T-cell (primary cell): ENCODE measurements at regions not wholly inside any gene's neighbourhood (a gene's known extent, or its start where the extent isn't known, plus 50 kb on each side); places are given as distances from the start of the nearest gene placed in this dataset.
"Not testable (repeated sequence)": the region's sequence is repeated elsewhere in the genome, so short reads cannot be mapped to it uniquely, and the experiment has no call there.

Experiments used
- ATAC-seq, 4 experiments: fragments of 200-7000 bp in 3 of 4; fragments of 150-1000 bp in 1 of 4; cut with Tn5 transposase; replicated peaks in 1 of 4; 1 replicate in 3 of 4; 2 replicates in 1 of 4; pipeline ENCODE4 v1.10.0; 2021; ENCODE audit warnings: moderate library complexity in 3 of 4, mild to moderate bottlenecking in 2 of 4, moderate number of reproducible peaks in 1 of 4
- CTCF ChIA-PET, 2 donors: fragments of 300-600 bp; sonication (Branson Sonifier 250); formaldehyde crosslinking; loops; one replicate each; lab custom pipeline; 2022; ENCODE audit warnings: antibody characterized with exemption in 2 of 2; lab: Charles Lee
- POLR2A ChIA-PET, 2 donors: fragments of 300-600 bp; sonication (Branson Sonifier 250); formaldehyde crosslinking; loops; one replicate each; lab custom pipeline; 2022; ENCODE audit warnings: antibody characterized with exemption in 2 of 2; lab: Charles Lee
- DNase-seq, 35 experiments: peaks; one replicate each; pipeline versions ENCODE4 v3.0.0 to v3.0.0-alpha.2; 2013 to 2023
- H3K27ac ChIP-seq: one replicate; pipeline ENCODE4 v1.5.1; 2013; ENCODE audit warnings: low read length
- H3K27me3 ChIP-seq, 2 experiments: replicated peaks in 1 of 2; 1 replicate in 1 of 2; 2 replicates in 1 of 2; pipeline versions ENCODE4 v1.6.1 to v1.7.0; 2013; ENCODE audit warnings: low read length in 1 of 2, mixed read lengths in 1 of 2; ENCODE audit not compliant: control insufficient read depth in 2 of 2, insufficient read depth in 2 of 2; ENCODE audit errors: extremely low read depth in 1 of 2
- H3K36me3 ChIP-seq, 2 donors: 1 replicate in 1 of 2; 2 replicates in 1 of 2; pipeline versions ENCODE4 v1.6.1 to v1.7.0; 2013; ENCODE audit warnings: low read length in 1 of 2; ENCODE audit not compliant: control insufficient read depth in 2 of 2, insufficient read depth in 1 of 2; ENCODE audit errors: extremely low read depth in 1 of 2
- H3K4me1 ChIP-seq, 2 experiments: 1 replicate in 1 of 2; 2 replicates in 1 of 2; pipeline versions ENCODE4 v1.6.1 to v1.7.0; 2013; ENCODE audit warnings: low read length in 2 of 2, mixed read lengths in 1 of 2; ENCODE audit not compliant: insufficient read depth in 2 of 2, control insufficient read depth in 1 of 2; ENCODE audit errors: extremely low read depth in 1 of 2
- H3K4me3 ChIP-seq, 2 donors: 1 replicate in 1 of 2; 2 replicates in 1 of 2; pipeline versions ENCODE4 v1.5.1 to v1.7.0; 2013; ENCODE audit warnings: mild to moderate bottlenecking in 2 of 2, low read length in 1 of 2, moderate library complexity in 1 of 2; ENCODE audit not compliant: control insufficient read depth in 1 of 2; ENCODE audit errors: extremely low read depth in 1 of 2
- H3K9me3 ChIP-seq: 2 replicates; pipeline ENCODE4 v1.7.0; 2013
- H3K27ac Mint-ChIP-seq, 2 donors: one replicate each; pipeline ENCODE4 v1.8.0; 2020 to 2021; ENCODE audit warnings: mild to moderate bottlenecking in 2 of 2, mixed read lengths in 2 of 2
- H3K27me3 Mint-ChIP-seq, 2 donors: one replicate each; pipeline ENCODE4 v1.8.0; 2021 to 2022; ENCODE audit warnings: mixed read lengths in 2 of 2
- H3K36me3 Mint-ChIP-seq: one replicate; pipeline ENCODE4 v1.8.0; 2021; ENCODE audit warnings: mixed read lengths
- H3K4me1 Mint-ChIP-seq, 3 donors: one replicate each; pipeline ENCODE4 v1.8.0; 2020 to 2022; ENCODE audit warnings: mixed read lengths in 3 of 3, mild to moderate bottlenecking in 1 of 3
- H3K4me3 Mint-ChIP-seq, 3 donors: one replicate each; pipeline ENCODE4 v1.8.0; 2020 to 2022; ENCODE audit warnings: mild to moderate bottlenecking in 3 of 3, mixed read lengths in 3 of 3, moderate library complexity in 3 of 3
- H3K9me3 Mint-ChIP-seq, 3 donors: one replicate each; pipeline ENCODE4 v1.8.0; 2020 to 2022; ENCODE audit warnings: mixed read lengths in 3 of 3
- WGBS: methylation state at CpG from one replicate; pipeline ENCODE4 v1.1.5; 2013; ENCODE audit warnings: missing lambda C conversion rate; ENCODE audit not compliant: insufficient coverage; 5-methylcytosine and 5-hydroxymethylcytosine counted together

- CTCF ChIA-PET, H3K4me1 Mint-ChIP-seq, H3K27me3 Mint-ChIP-seq, H3K4me1 ChIP-seq, ATAC-seq, H3K27ac ChIP-seq, H3K36me3 ChIP-seq, H3K4me3 Mint-ChIP-seq, DNase-seq, H3K27me3 ChIP-seq, H3K4me3 ChIP-seq, POLR2A ChIA-PET, H3K27ac Mint-ChIP-seq, H3K9me3 ChIP-seq, H3K36me3 Mint-ChIP-seq: not testable (repeated sequence)
- peaks cover 6 to 33% (median 25%) of the 10 kb centered on the region in 3 donors for H3K9me3 Mint-ChIP-seq
- 83% methylated on average over 2 of the region's 3 CpGs for WGBS
Observed at GRCh38 chr4:14002331-14002730, 374.8 kb upstream of the BOD1L1 start.

- ATAC-seq = no peak
- no peak overlapping the region for H3K27ac Mint-ChIP-seq
Observed at GRCh38 chr4:14008494-14008893, 381.0 kb upstream of the BOD1L1 start.

DNA sequence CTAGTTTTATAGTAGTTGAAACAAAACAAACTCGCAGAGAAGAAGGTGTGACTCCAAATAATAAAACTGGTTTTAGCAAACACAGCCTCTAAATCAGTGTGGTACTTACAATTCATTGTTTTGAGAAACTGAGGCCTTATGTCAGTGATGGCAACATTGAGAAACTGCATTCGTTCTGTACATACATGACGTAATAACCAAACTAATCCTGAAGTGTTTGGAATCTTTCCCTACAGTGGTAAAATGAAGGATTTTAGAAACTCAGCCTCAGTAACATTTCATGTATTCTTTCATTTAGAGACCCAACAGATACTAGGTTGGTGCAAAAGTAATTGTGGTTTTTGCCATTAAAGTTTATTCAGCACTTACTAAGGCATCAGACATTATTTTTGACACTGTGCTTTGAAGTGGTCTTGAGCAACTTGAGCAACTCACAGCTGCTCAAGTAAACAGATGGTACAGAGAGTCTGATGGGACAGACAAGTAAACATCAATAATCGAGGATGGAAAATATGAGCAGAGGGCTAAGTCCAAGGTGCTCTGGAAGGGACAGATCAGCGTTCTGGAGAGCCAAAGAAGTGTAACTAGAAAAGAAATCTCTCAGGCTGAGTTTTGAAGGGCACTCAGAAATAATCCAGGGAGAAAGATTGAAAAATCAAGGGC lies 390.8 kb upstream of the BOD1L1 start:
- Histone ChIP-seq H3K4me1 (no peaks in the 10 kb centered on the region), H3K4me3 (no peak overlapping the region), H3K36me3 (no peaks in the 10 kb centered on the region), H3K27me3 (no peaks in the 10 kb centered on the region), H3K9me3 (no peaks in the 10 kb centered on the region), H3K27ac (no peak overlapping the region)
- 56% methylated on average over 2 of the region's 5 CpGs for WGBS
- Mint-ChIP-seq H3K4me3 (no peak overlapping the region), H3K4me1 (no peaks in the 10 kb centered on the region), H3K9me3 (peaks cover 4 to 13% (median 6%) of the 10 kb centered on the region in 3 donors), H3K27ac (no peak overlapping the region), H3K27me3 (peaks cover 0 to 3% of the 10 kb centered on the region in 2 donors), H3K36me3 (no peaks in the 10 kb centered on the region)
- ATAC-seq (no peak), DNase-seq (no peak)
- ChIA-PET POLR2A (no interaction called here), CTCF (no interaction called here)

More at GRCh38 chr4:14008494-14008893, 381.0 kb upstream of the BOD1L1 start:
- no CpG with 5 or more reads among the region's 3 CpGs for WGBS
- Histone ChIP-seq H3K36me3 (no peaks in the 10 kb centered on the region), H3K4me1 (no peaks in the 10 kb centered on the region), H3K4me3 (no peak overlapping the region), H3K27me3 (no peaks in the 10 kb centered on the region), H3K9me3 (no peaks in the 10 kb centered on the region), H3K27ac (no peak overlapping the region)
- Mint-ChIP-seq H3K9me3 (peaks cover 0 to 10% (median 5%) of the 10 kb centered on the region in 3 donors), H3K36me3 (no peaks in the 10 kb centered on the region), H3K4me1 (no peaks in the 10 kb centered on the region), H3K4me3 (no peak overlapping the region), H3K27me3 (no peaks in the 10 kb centered on the region)
- ChIA-PET CTCF (no interaction called here), POLR2A (no interaction called here)
- DNase-seq = no peak

- POLR2A ChIA-PET = no interaction called here
- no peaks in the 10 kb centered on the region for H3K27me3 ChIP-seq
- H3K4me3 Mint-ChIP-seq = no peak overlapping the region
- H3K36me3 Mint-ChIP-seq = no peaks in the 10 kb centered on the region
- no peaks in the 10 kb centered on the region for H3K4me1 Mint-ChIP-seq
- H3K4me3 ChIP-seq = no peak overlapping the region
- WGBS = 88% methylated on average over 1 of the region's 1 CpG
- H3K36me3 ChIP-seq = no peaks in the 10 kb centered on the region
- H3K27me3 Mint-ChIP-seq = peaks cover 0 to 3% of the 10 kb centered on the region in 2 donors
- no peak for ATAC-seq
- H3K9me3 ChIP-seq = no peaks in the 10 kb centered on the region
- DNase-seq = no peak
- H3K4me1 ChIP-seq = no peaks in the 10 kb centered on the region
- CTCF ChIA-PET = no interaction called here
- no peaks in the 10 kb centered on the region for H3K9me3 Mint-ChIP-seq
- no peak overlapping the region for H3K27ac ChIP-seq
- H3K27ac Mint-ChIP-seq = no peak overlapping the region
Observed at GRCh38 chr4:14022456-14022855, 394.9 kb upstream of the BOD1L1 start.

GRCh38 chr4:14023036-14023435 lies 395.5 kb upstream of the BOD1L1 start:
- H3K4me3 ChIP-seq = no peak overlapping the region
- no peak overlapping the region for H3K27ac Mint-ChIP-seq
- H3K27me3 Mint-ChIP-seq = peaks cover 0 to 3% of the 10 kb centered on the region in 2 donors
- ATAC-seq (no peak), DNase-seq (no peak)
- H3K4me1 ChIP-seq = no peaks in the 10 kb centered on the region
- ChIA-PET POLR2A (no interaction called here), CTCF (interaction anchor here in 1 of 2 donors (0.6 kb wide), 1 partner anchor 29 kb away, joined by 3 read pairs; no protein-coding TSS in a partner anchor)
- no peaks in the 10 kb centered on the region for H3K27me3 ChIP-seq
- H3K4me3 Mint-ChIP-seq = no peak overlapping the region
- no peaks in the 10 kb centered on the region for H3K36me3 ChIP-seq
- no peaks in the 10 kb centered on the region for H3K36me3 Mint-ChIP-seq
- H3K4me1 Mint-ChIP-seq = no peaks in the 10 kb centered on the region
- no peaks in the 10 kb centered on the region for H3K9me3 ChIP-seq
- no peaks in the 10 kb centered on the region for H3K9me3 Mint-ChIP-seq
- no peak overlapping the region for H3K27ac ChIP-seq
- WGBS = 93% methylated on average over 2 of the region's 3 CpGs

GRCh38 chr4:14023896-14024295 lies 396.4 kb upstream of the BOD1L1 start:
- ATAC-seq (no peak), DNase-seq (no peak)
- Histone ChIP-seq H3K4me3 (no peak overlapping the region), H3K27me3 (no peaks in the 10 kb centered on the region), H3K9me3 (no peaks in the 10 kb centered on the region), H3K36me3 (no peaks in the 10 kb centered on the region), H3K4me1 (no peaks in the 10 kb centered on the region), H3K27ac (no peak overlapping the region)
- Mint-ChIP-seq H3K4me3 (no peak overlapping the region), H3K4me1 (no peaks in the 10 kb centered on the region), H3K36me3 (no peaks in the 10 kb centered on the region), H3K27ac (no peak overlapping the region), H3K9me3 (peaks cover 0 to 4% (median 0%) of the 10 kb centered on the region in 3 donors), H3K27me3 (peaks cover 0 to 3% of the 10 kb centered on the region in 2 donors)
- ChIA-PET POLR2A (no interaction called here), CTCF (interaction anchor here in 1 of 2 donors (0.6 kb wide), 1 partner anchor 1947 kb away, joined by 3 read pairs; no protein-coding TSS in a partner anchor)
- WGBS = no CpG with 5 or more reads among the region's 1 CpG
